Sciatic nerve (tissue), 2 donors: ENCODE measurements at regions not wholly inside any gene's neighbourhood (a gene's known extent, or its start where the extent isn't known, plus 50 kb on each side); places are given as distances from the start of the nearest gene placed in this dataset.
A peak's percentile ranks its signal among the peaks of the same experiment; 100 is the strongest.

ENCODE experiments used
- ATAC-seq: fragments of 200-7000 bp; cut with Tn5 transposase; one replicate; pipeline ENCODE4 v1.9.1; 2020; ENCODE audit warnings: mild to moderate bottlenecking, moderate library complexity
- DNase-seq: peaks from one replicate; pipeline ENCODE4 v3.0.0-alpha.2; 2020; ENCODE audit warnings: low spot score
- intact Hi-C: fragments of 100-400 bp; cut with DNase I; formaldehyde crosslinking; loops from one replicate; pipeline ENCODE4 v1.14.2; 2022
- donor health status: DM: no; HTN: no; CAD: no.
- donor health status: DM: no; HTN: no; CAD: no.

GRCh38 chr1:212520299-212520698 is 87.6 kb downstream of the NENF start:
- ATAC-seq (no peak), DNase-seq (no peak)
- intact Hi-C loops, result no loop called here

GRCh38 chr1:212520746-212521145 is 87.8 kb upstream of the ATF3 start:
- ATAC-seq (no peak), DNase-seq (no peak)
- intact Hi-C loops, result no loop called here

GRCh38 chr1:212525479-212526110 is 83.0 kb upstream of the ATF3 start:
- no peak for ATAC-seq
- DNase-seq, result no peak
- intact Hi-C loops, result no loop called here

- ATAC-seq (no peak), DNase-seq (no peak)
- intact Hi-C loops, result no loop called here
Observed at GRCh38 chr1:212526111-212526491, 82.5 kb upstream of the ATF3 start.

GRCh38 chr1:212528501-212528900 is 80.1 kb upstream of the ATF3 start:
- ATAC-seq, result no peak
- intact Hi-C loops, result no loop called here
- no peak for DNase-seq

GRCh38 chr1:212529211-212529741 is 79.3 kb upstream of the ATF3 start:
- intact Hi-C loops, result no loop called here
- no peak for DNase-seq
- no peak for ATAC-seq

GRCh38 chr1:212531267-212531666 is 77.3 kb upstream of the ATF3 start:
- ATAC-seq (no peak), DNase-seq (no peak)
- intact Hi-C loops, result no loop called here

GRCh38 chr1:212531796-212532195 is 76.8 kb upstream of the ATF3 start:
- DNase-seq, result no peak
- ATAC-seq, result no peak
- intact Hi-C loops, result no loop called here

GRCh38 chr1:212532469-212533147 is 76.0 kb upstream of the ATF3 start:
- intact Hi-C loops, result no loop called here
- DNase-seq, result no peak
- ATAC-seq, result no peak

- ATAC-seq (no peak), DNase-seq (no peak)
- intact Hi-C loops, result no loop called here
Observed at GRCh38 chr1:212533148-212533517, 75.4 kb upstream of the ATF3 start.

GRCh38 chr1:212536586-212536985 is 72.0 kb upstream of the ATF3 start:
- intact Hi-C loops, result no loop called here
- DNase-seq, result no peak
- no peak for ATAC-seq

GRCh38 chr1:212537610-212538009 is 71.0 kb upstream of the ATF3 start:
- DNase-seq, result no peak
- no peak for ATAC-seq
- intact Hi-C loops, result no loop called here

GRCh38 chr1:212539737-212540430 is 68.7 kb upstream of the ATF3 start:
- DNase-seq (no peak), ATAC-seq (no peak)
- intact Hi-C loops, result no loop called here

- intact Hi-C loops, result no loop called here
- ATAC-seq (peak; percentile 72), DNase-seq (no peak)
Observed at GRCh38 chr1:212542761-212543187, 65.8 kb upstream of the ATF3 start.

GRCh38 chr1:212544110-212544509 is 64.5 kb upstream of the ATF3 start:
- DNase-seq, result no peak
- ATAC-seq, result no peak
- intact Hi-C loops, result no loop called here

GRCh38 chr1:212545941-212546635 is 62.5 kb upstream of the ATF3 start:
- intact Hi-C loops, result no loop called here
- ATAC-seq, result peak; percentile 93
- no peak for DNase-seq

- DNase-seq, result no peak
- no peak for ATAC-seq
- intact Hi-C loops, result no loop called here
Observed at GRCh38 chr1:212549503-212550017, 59.0 kb upstream of the ATF3 start.

GRCh38 chr1:212551929-212552328 is 56.6 kb upstream of the ATF3 start:
- ATAC-seq (no peak), DNase-seq (no peak)
- intact Hi-C loops, result no loop called here

GRCh38 chr1:212553676-212554075 is 54.9 kb upstream of the ATF3 start:
- DNase-seq, result no peak
- ATAC-seq, result no peak
- intact Hi-C loops, result no loop called here

- intact Hi-C loops, result no loop called here
- DNase-seq (no peak), ATAC-seq (no peak)
Observed at GRCh38 chr1:212554401-212554800, 54.2 kb upstream of the ATF3 start.
